BE2C (cell line): ENCODE measurements at regions not wholly inside any gene's neighbourhood (a gene's known extent, or its start where the extent isn't known, plus 50 kb on each side); places are given as distances from the start of the nearest gene placed in this dataset.

ENCODE experiments used
- DNase-seq: peaks from one replicate; pipeline ENCODE4 v3.0.0-alpha.2; 2020
- H3K27me3 ChIP-seq: fragments of 250-450 bp; sonication (Bioruptor Pico); 2 replicates; pipeline ENCODE4 v1.5.1; 2020; ENCODE audit warnings: mild to moderate bottlenecking
- H3K36me3 ChIP-seq: fragments of 250-450 bp; sonication (Bioruptor Pico); 2 replicates; pipeline ENCODE4 v1.5.1; 2020; ENCODE audit warnings: mild to moderate bottlenecking
- H3K4me1 ChIP-seq: fragments of 250-450 bp; sonication (Bioruptor Pico); 2 replicates; pipeline ENCODE4 v1.5.1; 2020
- H3K4me3 ChIP-seq: 2 replicates; pipeline ENCODE4 v1.5.1; 2011; ENCODE audit warnings: low read depth, low read length
- H3K9me3 ChIP-seq: fragments of 250-450 bp; sonication (Bioruptor Pico); 2 replicates; pipeline ENCODE4 v1.5.1; 2020
- TF ChIP-seq, protein P1 (sequence below): IDR thresholded peaks from 2 replicates; pipeline ENCODE4 v1.5.1; 2012; ENCODE audit warnings: mild to moderate bottlenecking, low read depth, low read length

- DNase-seq = no peak
- TF ChIP-seq, protein P1, sequence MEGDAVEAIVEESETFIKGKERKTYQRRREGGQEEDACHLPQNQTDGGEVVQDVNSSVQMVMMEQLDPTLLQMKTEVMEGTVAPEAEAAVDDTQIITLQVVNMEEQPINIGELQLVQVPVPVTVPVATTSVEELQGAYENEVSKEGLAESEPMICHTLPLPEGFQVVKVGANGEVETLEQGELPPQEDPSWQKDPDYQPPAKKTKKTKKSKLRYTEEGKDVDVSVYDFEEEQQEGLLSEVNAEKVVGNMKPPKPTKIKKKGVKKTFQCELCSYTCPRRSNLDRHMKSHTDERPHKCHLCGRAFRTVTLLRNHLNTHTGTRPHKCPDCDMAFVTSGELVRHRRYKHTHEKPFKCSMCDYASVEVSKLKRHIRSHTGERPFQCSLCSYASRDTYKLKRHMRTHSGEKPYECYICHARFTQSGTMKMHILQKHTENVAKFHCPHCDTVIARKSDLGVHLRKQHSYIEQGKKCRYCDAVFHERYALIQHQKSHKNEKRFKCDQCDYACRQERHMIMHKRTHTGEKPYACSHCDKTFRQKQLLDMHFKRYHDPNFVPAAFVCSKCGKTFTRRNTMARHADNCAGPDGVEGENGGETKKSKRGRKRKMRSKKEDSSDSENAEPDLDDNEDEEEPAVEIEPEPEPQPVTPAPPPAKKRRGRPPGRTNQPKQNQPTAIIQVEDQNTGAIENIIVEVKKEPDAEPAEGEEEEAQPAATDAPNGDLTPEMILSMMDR = no peak
- no peaks in the 10 kb centered on the region for H3K4me1 ChIP-seq
Observed at GRCh38 chr7:125602441-125602840, 672.8 kb upstream of the POT1 start.

DNA sequence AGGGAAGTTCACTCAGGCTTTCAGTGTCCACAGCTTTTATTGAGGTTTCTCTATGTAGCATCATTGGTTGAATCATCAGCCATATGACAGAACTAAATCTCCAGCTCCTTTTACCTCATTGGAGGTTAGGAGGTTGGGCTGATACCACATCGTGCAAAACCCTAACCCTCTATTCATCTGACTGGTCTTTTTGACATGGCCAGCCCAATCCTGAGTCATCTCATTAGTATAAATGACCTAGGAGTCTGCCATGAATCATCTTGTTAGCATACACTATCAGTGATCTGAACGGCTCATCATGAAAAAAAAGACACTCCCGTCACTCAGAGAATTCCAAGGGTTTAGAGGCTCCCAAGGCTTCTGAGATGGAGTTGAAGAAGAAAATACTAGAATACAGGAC lies 669.8 kb upstream of the POT1 start:
- Histone ChIP-seq H3K9me3 (no peaks in the 10 kb centered on the region), H3K4me1 (no peaks in the 10 kb centered on the region), H3K27me3 (no peaks in the 10 kb centered on the region), H3K4me3 (no peak overlapping the region), H3K36me3 (no peaks in the 10 kb centered on the region)
- DNase-seq = no peak
- TF ChIP-seq, protein P1 = no peak

More at GRCh38 chr7:125602441-125602840, 672.8 kb upstream of the POT1 start:
- no peak overlapping the region for H3K4me3 ChIP-seq
- no peaks in the 10 kb centered on the region for H3K9me3 ChIP-seq
- H3K27me3 ChIP-seq = no peaks in the 10 kb centered on the region
- H3K36me3 ChIP-seq = no peaks in the 10 kb centered on the region

GRCh38 chr7:125592331-125592730 lies 662.7 kb upstream of the POT1 start:
- H3K27me3 ChIP-seq = no peaks in the 10 kb centered on the region
- H3K4me1 ChIP-seq = no peaks in the 10 kb centered on the region
- DNase-seq = no peak
- H3K36me3 ChIP-seq = no peaks in the 10 kb centered on the region
- no peak overlapping the region for H3K4me3 ChIP-seq
- TF ChIP-seq, protein P1 = no peak
- H3K9me3 ChIP-seq = no peaks in the 10 kb centered on the region

- Histone ChIP-seq H3K4me3 (no peak overlapping the region), H3K4me1 (no peaks in the 10 kb centered on the region), H3K9me3 (no peaks in the 10 kb centered on the region), H3K36me3 (no peaks in the 10 kb centered on the region), H3K27me3 (no peaks in the 10 kb centered on the region)
- TF ChIP-seq, protein P1 = no peak
- DNase-seq = no peak
Observed at GRCh38 chr7:125573126-125573525, 643.5 kb upstream of the POT1 start.

DNA sequence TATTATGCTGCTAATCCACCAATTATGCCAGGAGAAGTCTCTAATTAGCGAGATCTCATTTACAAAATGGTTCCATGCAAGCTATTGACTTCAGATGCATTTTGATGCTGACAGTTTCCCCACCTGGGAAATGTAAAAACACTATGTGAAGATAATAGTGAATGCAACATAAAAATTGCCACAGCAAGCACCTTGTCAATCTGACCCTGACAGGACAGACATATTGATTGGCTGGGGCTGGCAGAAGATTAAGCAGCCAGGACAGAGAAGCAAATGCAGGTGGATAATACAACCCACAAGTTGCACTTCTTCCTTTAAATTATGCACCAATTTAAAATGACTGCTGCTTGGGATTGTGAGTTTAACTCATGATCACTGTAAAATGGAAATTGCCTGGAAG lies 642.8 kb upstream of the POT1 start:
- Histone ChIP-seq H3K9me3 (no peaks in the 10 kb centered on the region), H3K4me1 (no peaks in the 10 kb centered on the region), H3K36me3 (no peaks in the 10 kb centered on the region), H3K27me3 (no peaks in the 10 kb centered on the region), H3K4me3 (no peak overlapping the region)
- TF ChIP-seq, protein P1 = no peak
- DNase-seq = no peak

DNA sequence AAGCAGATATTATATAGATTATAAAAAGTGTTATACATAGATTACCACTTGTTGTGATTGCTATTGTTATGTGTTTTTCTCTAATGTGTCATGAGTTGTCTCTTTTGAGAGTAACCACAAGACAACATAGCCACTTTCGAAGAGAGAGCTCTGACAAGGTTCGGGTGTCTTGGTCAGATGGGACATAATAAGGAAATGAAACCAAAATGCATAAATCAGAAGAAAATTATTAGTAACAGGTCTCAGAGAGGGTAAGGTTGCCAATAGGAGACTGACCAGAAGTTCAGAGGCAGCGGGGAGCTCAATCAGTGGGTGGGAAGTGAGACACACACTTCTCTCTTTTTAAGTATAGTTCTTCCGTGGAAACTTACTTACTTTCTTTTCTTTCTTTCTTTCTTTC lies 639.2 kb upstream of the POT1 start:
- H3K9me3 ChIP-seq = no peaks in the 10 kb centered on the region
- H3K4me1 ChIP-seq = no peaks in the 10 kb centered on the region
- DNase-seq = no peak
- no peaks in the 10 kb centered on the region for H3K27me3 ChIP-seq
- TF ChIP-seq, protein P1 = no peak
- no peak overlapping the region for H3K4me3 ChIP-seq
- H3K36me3 ChIP-seq = no peaks in the 10 kb centered on the region
